IMR-90 (cell line): ENCODE measurements at regions not wholly inside any gene's neighbourhood (a gene's known extent, or its start where the extent isn't known, plus 50 kb on each side); places are given as distances from the start of the nearest gene placed in this dataset.

ENCODE experiments used
- ATAC-seq: fragments of 200-7000 bp; cut with Tn5 transposase; 2 replicates; pipeline ENCODE4 v1.9.1; 2020; ENCODE audit warnings: low read depth, mild to moderate bottlenecking, moderate library complexity
- BruUV-seq: library from RNA; stranded (reverse); fragments of 400-500 nt; replicated peaks from 2 replicates; lab custom pipeline; 2021; lab: Mats Ljungman, UMichigan
- CTCF ChIA-PET: fragments of 300-600 bp; formaldehyde crosslinking; extraction: SDS; loops from one replicate; lab custom pipeline; 2021; ENCODE audit warnings: antibody characterized with exemption; lab: Yijun Ruan, JAX
- POLR2A ChIA-PET: fragments of 300-600 bp; sonication (Branson Sonifier 250); formaldehyde crosslinking; loops from one replicate; lab custom pipeline; 2022; ENCODE audit warnings: antibody characterized with exemption; ENCODE audit not compliant: unreplicated experiment; lab: Charles Lee
- DNase-seq: peaks from one replicate; pipeline ENCODE4 v3.0.0; 2013
- H2AFZ ChIP-seq: replicated peaks from 2 replicates; pipeline ENCODE3; 2013; ENCODE audit warnings: low read length, mild to moderate bottlenecking; ENCODE audit not compliant: poor library complexity
- H2AK5ac ChIP-seq: 2 replicates; pipeline ENCODE4 v1.6.1; 2013; ENCODE audit warnings: low read depth, low read length, inconsistent platforms
- H2AK9ac ChIP-seq: replicated peaks from 2 replicates; pipeline ENCODE3; 2013; ENCODE audit warnings: mild to moderate bottlenecking, low read depth, low read length, moderate library complexity; ENCODE audit not compliant: poor library complexity
- H2BK120ac ChIP-seq: 2 replicates; pipeline ENCODE4 v1.6.1; 2013; ENCODE audit warnings: low read depth, low read length, inconsistent platforms
- H2BK15ac ChIP-seq: 3 replicates; pipeline ENCODE4 v1.6.1; 2013; ENCODE audit warnings: low read depth, low read length, inconsistent platforms
- H2BK20ac ChIP-seq: 2 replicates; pipeline ENCODE4 v1.6.1; 2013; ENCODE audit warnings: low read depth, mild to moderate bottlenecking, inconsistent platforms, low read length, moderate library complexity
- H2BK5ac ChIP-seq: 2 replicates; pipeline ENCODE4 v1.6.1; 2013; ENCODE audit warnings: mild to moderate bottlenecking, low read depth, low read length, inconsistent platforms; ENCODE audit not compliant: poor library complexity, severe bottlenecking
- H3K14ac ChIP-seq: replicated peaks from 2 replicates; pipeline ENCODE4 v1.6.1; 2013; ENCODE audit warnings: low read depth, low read length, inconsistent platforms
- H3K18ac ChIP-seq: 2 replicates; pipeline ENCODE4 v1.6.1; 2013; ENCODE audit warnings: low read depth, low read length, control low read depth
- H3K23ac ChIP-seq: 2 replicates; pipeline ENCODE4 v1.6.1; 2013; ENCODE audit warnings: low read depth, low read length, inconsistent platforms
- H3K27ac ChIP-seq: 2 replicates; pipeline ENCODE4 v1.5.1; 2013; ENCODE audit warnings: mild to moderate bottlenecking, control low read depth, low read length; ENCODE audit not compliant: insufficient read depth
- H3K27me3 ChIP-seq: 2 replicates; pipeline ENCODE4 v1.6.1; 2013; ENCODE audit warnings: low read length; ENCODE audit not compliant: control insufficient read depth, insufficient read depth
- H3K36me3 ChIP-seq: 2 replicates; pipeline ENCODE4 v1.6.1; 2013; ENCODE audit warnings: low read length, mixed read lengths; ENCODE audit not compliant: control insufficient read depth, insufficient read depth
- H3K4ac ChIP-seq: 2 replicates; pipeline ENCODE4 v1.6.1; 2013; ENCODE audit warnings: low read depth, low read length, inconsistent platforms
- H3K4me1 ChIP-seq: 2 replicates; pipeline ENCODE4 v1.6.1; 2013; ENCODE audit warnings: low read length, mixed read lengths; ENCODE audit not compliant: control insufficient read depth, insufficient read depth
- H3K4me2 ChIP-seq: 2 replicates; pipeline ENCODE4 v1.6.1; 2013; ENCODE audit warnings: low read depth, mild to moderate bottlenecking, control low read depth, low read length, moderate library complexity
- H3K4me3 ChIP-seq: 2 replicates; pipeline ENCODE4 v1.5.1; 2013; ENCODE audit warnings: low read depth, mild to moderate bottlenecking, control low read depth, low read length, moderate library complexity; ENCODE audit not compliant: insufficient read depth
- H3K56ac ChIP-seq: 2 replicates; pipeline ENCODE4 v1.6.1; 2013; ENCODE audit warnings: low read length, inconsistent platforms; ENCODE audit not compliant: insufficient read depth; ENCODE audit errors: extremely low read depth
- H3K79me1 ChIP-seq, 2 experiments: 2 replicates each; pipeline ENCODE4 v1.6.1; 2013; ENCODE audit warnings: low read length in 2 of 2, inconsistent platforms in 1 of 2, low read depth in 1 of 2
- H3K9ac ChIP-seq: 2 replicates; pipeline ENCODE4 v1.6.1; 2013; ENCODE audit warnings: low read depth, low read length, control low read depth
- H3K9me1 ChIP-seq: 2 replicates; pipeline ENCODE4 v1.6.1; 2013; ENCODE audit warnings: low read length, inconsistent platforms; ENCODE audit not compliant: insufficient read depth
- H3K9me3 ChIP-seq: 2 replicates; pipeline ENCODE4 v1.6.1; 2013; ENCODE audit warnings: low read length; ENCODE audit not compliant: control insufficient read depth, insufficient read depth
- H4K20me1 ChIP-seq: 2 replicates; pipeline ENCODE4 v1.6.1; 2013; ENCODE audit warnings: low read length, inconsistent platforms; ENCODE audit not compliant: insufficient read depth
- H4K5ac ChIP-seq: 2 replicates; pipeline ENCODE4 v1.6.1; 2013; ENCODE audit warnings: mild to moderate bottlenecking, low read depth, low read length, control low read depth
- H4K8ac ChIP-seq, 2 experiments: 2 replicates each; pipeline ENCODE4 v1.6.1; 2013; ENCODE audit warnings: low read depth in 2 of 2, low read length in 2 of 2, control low read depth in 1 of 2, inconsistent platforms in 1 of 2
- H4K91ac ChIP-seq: 2 replicates; pipeline ENCODE4 v1.6.1; 2013; ENCODE audit warnings: low read depth, low read length, inconsistent platforms; ENCODE audit not compliant: insufficient read depth
- RAD21 ChIP-seq: IDR thresholded peaks from 2 replicates; pipeline ENCODE4 v1.6.1; 2012; ENCODE audit warnings: low read length, improper control_type of control experiment
- WGBS, 2 experiments: methylation state at CpG; one replicate each; pipeline versions ENCODE4 v1.1.5 to v1.1.7; 2013; ENCODE audit warnings: missing lambda C conversion rate in 2 of 2; ENCODE audit not compliant: insufficient read length in 1 of 2; ENCODE audit errors: extremely low coverage in 2 of 2; 5-methylcytosine and 5-hydroxymethylcytosine counted together
- dilution Hi-C: fragments of 300-500 bp; cut with HindIII; formaldehyde crosslinking; loops from one replicate; pipeline ENCODE4 v1.14.3; 2018; ENCODE audit warnings: low sequenced_read_pairs; ENCODE audit not compliant: unreplicated experiment
- in situ Hi-C: fragments of 300-500 bp; cut with MboI; formaldehyde crosslinking; loops from 3 replicates; pipeline ENCODE4 v1.14.3; 2019; ENCODE audit warnings: low sequenced_read_pairs, inconsistent platforms, mixed read lengths
- intact Hi-C: fragments of 100-400 bp; cut with micrococcal nuclease; formaldehyde crosslinking; loops from 2 replicates; pipeline ENCODE4 v1.10.0; 2022

DNA sequence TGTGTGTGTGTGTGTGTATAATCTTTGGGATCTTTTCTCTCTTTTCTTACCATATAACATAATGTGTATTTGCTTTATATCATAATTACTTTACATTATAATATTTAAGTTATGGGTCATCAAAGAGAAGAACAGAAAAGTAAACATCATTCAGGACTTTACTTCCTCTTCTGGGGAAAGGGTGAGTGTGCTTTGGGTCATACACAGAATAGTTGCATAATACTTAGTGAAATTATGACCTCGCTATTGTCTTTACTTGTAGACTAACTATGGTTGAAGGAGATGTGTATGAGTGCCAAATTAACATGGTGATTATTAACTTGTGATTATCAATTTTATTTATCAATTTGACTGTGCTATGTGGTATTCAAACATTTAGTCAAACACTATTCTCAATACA, 1086.9 kb downstream of the DIPK2A start:
- no peak for TF ChIP-seq RAD21
- no peaks in the 10 kb centered on the region for H3K4me1 ChIP-seq
- H3K4me3 ChIP-seq: no peak overlapping the region
- dilution Hi-C loops (no loop called here), intact Hi-C loops (no loop called here), in situ Hi-C loops (no loop called here)
- no peak overlapping the region for H3K27ac ChIP-seq
- H3K36me3 ChIP-seq: no peaks in the 10 kb centered on the region
- BruUV-seq: no TSS peak
- no peak overlapping the region for H2BK5ac ChIP-seq
- no peaks in the 10 kb centered on the region for H3K9me1 ChIP-seq
- WGBS, 2 experiments: no CpG with 5 or more reads among the region's 1 CpG
- no peak overlapping the region for H3K14ac ChIP-seq
- H2BK120ac ChIP-seq: no peak overlapping the region
- POLR2A ChIA-PET: no interaction called here
- H4K20me1 ChIP-seq: no peaks in the 10 kb centered on the region
- H2AFZ ChIP-seq: no peak overlapping the region
- H3K9me3 ChIP-seq: peaks cover 9% of the 10 kb centered on the region
- H4K5ac ChIP-seq: no peak overlapping the region
- no peak overlapping the region for H3K4ac ChIP-seq
- no peaks in the 10 kb centered on the region for H3K79me1 ChIP-seq
- no peak overlapping the region for H2AK9ac ChIP-seq
- no peak overlapping the region for H4K8ac ChIP-seq
- H2AK5ac ChIP-seq: no peak overlapping the region
- H3K18ac ChIP-seq: no peak overlapping the region
- CTCF ChIA-PET: no interaction called here
- no peak overlapping the region for H2BK20ac ChIP-seq
- H3K27me3 ChIP-seq: no peaks in the 10 kb centered on the region
- DNase-seq (no peak), ATAC-seq (no peak)
- no peak overlapping the region for H3K23ac ChIP-seq
- H2BK15ac ChIP-seq: no peak overlapping the region
- H3K56ac ChIP-seq: no peak overlapping the region
- H4K91ac ChIP-seq: no peak overlapping the region
- no peak overlapping the region for H3K4me2 ChIP-seq
- no peak overlapping the region for H3K9ac ChIP-seq
